GM19035 (cell line): ENCODE measurements at regions not wholly inside any gene's neighbourhood (a gene's known extent, or its start where the extent isn't known, plus 50 kb on each side); places are given as distances from the start of the nearest gene placed in this dataset.

Experiments used
- ATAC-seq: cut with Tn5 transposase; IDR thresholded peaks from one replicate; pipeline ENCODE4 v1.9.1; 2021; ENCODE audit not compliant: unreplicated experiment

DNA sequence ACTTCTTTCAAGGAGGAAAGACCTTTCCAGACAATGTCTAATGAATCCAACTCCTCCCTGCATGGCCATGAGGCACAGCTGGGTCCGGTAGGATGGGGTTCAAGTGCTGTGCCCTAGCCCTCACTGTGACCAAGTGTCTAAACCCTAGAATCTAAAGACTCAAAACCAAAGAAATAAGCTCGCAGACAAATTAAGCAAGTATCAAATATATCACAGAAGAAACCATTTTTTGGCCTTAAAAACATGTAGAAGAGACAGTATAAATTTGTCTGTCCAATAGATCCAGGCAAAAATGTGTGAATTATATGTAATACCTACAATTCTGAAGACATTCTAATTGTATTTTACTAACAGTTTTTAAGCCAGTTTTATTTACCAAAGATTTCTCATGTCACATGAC lies 56.4 kb upstream of the WDR17 start:
- ATAC-seq, result no peak

DNA sequence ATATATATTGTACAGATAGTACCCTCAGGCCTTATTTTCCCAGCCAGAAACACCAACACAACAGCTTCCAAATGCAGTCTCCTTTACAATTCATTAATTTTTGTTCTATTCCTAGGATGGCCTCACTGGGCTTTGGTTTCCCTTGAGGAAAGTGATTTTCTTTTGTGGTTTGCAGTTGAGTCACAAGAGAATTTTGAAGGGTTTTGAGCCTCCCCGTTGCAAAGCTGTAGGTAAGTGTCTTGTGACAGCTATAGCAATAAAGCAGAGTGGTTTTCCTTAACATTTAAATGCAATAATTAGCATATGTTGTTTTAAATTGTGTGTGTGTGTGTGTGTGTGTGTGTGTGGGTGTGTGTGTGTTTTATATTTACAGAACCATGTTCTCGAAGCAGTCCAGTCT lies 54.1 kb upstream of the WDR17 start:
- peak; percentile 23 for ATAC-seq

DNA sequence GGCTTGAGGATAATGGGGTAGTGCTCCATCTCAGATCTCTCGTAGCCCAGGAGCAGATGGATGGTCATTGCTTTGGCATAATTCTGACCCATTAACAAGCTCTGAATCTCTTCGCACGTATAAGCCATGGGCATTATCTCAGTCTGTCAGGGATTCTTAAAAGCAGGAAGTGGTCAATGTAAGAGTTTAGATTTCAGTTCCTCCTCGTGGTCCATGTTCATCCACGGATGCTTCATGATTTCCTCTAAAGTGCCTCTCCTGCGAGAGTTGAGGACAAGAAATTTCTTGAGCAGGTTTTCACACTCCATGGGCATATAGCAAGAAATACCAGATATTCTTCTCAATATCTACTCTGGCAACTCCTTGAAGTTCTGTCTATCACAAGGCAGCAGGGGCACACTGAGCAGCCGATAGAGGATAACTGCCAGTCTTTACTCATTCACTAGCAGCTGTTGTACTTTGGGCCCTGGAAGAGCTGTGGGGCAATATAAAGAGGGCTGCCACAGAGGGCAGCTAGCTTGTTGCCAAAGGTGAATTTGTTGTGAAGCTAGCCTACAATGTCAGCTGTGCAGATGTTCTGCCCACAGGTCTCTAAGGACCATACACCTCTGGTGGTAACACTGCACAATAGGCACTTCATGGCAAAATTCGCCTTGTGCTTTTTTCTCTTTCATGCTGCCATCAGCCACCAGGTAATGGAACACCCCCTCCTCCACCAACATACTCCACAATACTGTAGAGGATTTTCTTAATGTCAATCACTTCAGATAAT lies 52.0 kb upstream of the WDR17 start:
- peak; percentile 85 for ATAC-seq

DNA sequence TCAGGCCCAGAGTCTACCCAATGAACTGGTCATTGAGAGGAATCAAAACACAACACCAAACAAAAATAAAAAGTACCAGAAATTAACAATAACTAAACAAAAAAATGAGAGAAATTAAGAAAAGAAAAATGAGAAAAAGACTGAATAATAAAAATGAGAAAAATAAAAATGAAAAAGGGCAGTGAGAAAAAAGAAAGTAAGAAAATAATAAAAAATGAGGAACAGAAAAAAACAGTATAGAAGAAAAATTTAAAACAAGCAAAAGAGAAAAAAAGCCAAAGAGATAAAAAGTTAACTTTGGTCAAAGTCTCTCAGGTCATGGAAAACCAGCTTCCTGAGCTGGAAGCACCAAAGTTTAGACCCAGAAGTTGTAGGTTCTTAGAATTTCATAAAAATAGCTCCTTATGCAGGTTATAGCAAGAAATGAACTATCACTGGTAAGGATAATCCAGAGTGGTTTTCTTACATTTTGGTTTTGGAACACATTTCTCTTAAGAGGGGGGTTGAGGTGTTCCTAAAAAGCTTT lies 51.0 kb upstream of the WDR17 start:
- no peak for ATAC-seq
